H9 (cell line): ENCODE measurements at regions not wholly inside any gene's neighbourhood (a gene's known extent, or its start where the extent isn't known, plus 50 kb on each side); places are given as distances from the start of the nearest gene placed in this dataset.

Experiments used
- DNase-seq: peaks from one replicate; pipeline ENCODE4 v3.0.0-alpha.2; 2017
- H2AFZ ChIP-seq: one replicate; pipeline ENCODE4 v1.6.1; 2013; ENCODE audit warnings: mild to moderate bottlenecking, low read length, control low read depth, moderate library complexity
- H2AK5ac ChIP-seq: 2 replicates; pipeline ENCODE4 v1.6.1; 2013; ENCODE audit warnings: low read length, control low read depth, mixed read lengths; ENCODE audit not compliant: insufficient read length
- H2BK120ac ChIP-seq: one replicate; pipeline ENCODE4 v1.6.1; 2013; ENCODE audit warnings: low read depth, mild to moderate bottlenecking, low read length, control low read depth, inconsistent platforms; ENCODE audit not compliant: poor library complexity, severe bottlenecking
- H2BK12ac ChIP-seq: 2 replicates; pipeline ENCODE4 v1.6.1; 2013; ENCODE audit warnings: low read length, control low read depth, mixed read lengths, low read depth; ENCODE audit not compliant: insufficient read length
- H2BK15ac ChIP-seq: 2 replicates; pipeline ENCODE4 v1.6.1; 2013; ENCODE audit warnings: low read depth, low read length, control low read depth
- H2BK20ac ChIP-seq: one replicate; pipeline ENCODE4 v1.6.1; 2013; ENCODE audit warnings: low read depth, mild to moderate bottlenecking, low read length, control low read depth, inconsistent platforms; ENCODE audit not compliant: poor library complexity, severe bottlenecking
- H2BK5ac ChIP-seq: 2 replicates; pipeline ENCODE4 v1.6.1; 2013; ENCODE audit warnings: low read length, control low read depth, mixed read lengths; ENCODE audit not compliant: insufficient read length
- H3K14ac ChIP-seq: 2 replicates; pipeline ENCODE4 v1.6.1; 2013; ENCODE audit warnings: low read length, control low read depth; ENCODE audit not compliant: insufficient read depth
- H3K18ac ChIP-seq: 2 replicates; pipeline ENCODE4 v1.6.1; 2013; ENCODE audit warnings: low read depth, mild to moderate bottlenecking, mixed read lengths, low read length, control low read depth; ENCODE audit not compliant: insufficient read length
- H3K23ac ChIP-seq: 2 replicates; pipeline ENCODE4 v1.6.1; 2013; ENCODE audit warnings: low read length, control low read depth, mixed read lengths, low read depth; ENCODE audit not compliant: insufficient read length
- H3K23me2 ChIP-seq: 2 replicates; pipeline ENCODE4 v1.6.1; 2013; ENCODE audit warnings: low read depth, mild to moderate bottlenecking, mixed read lengths, low read length, control low read depth; ENCODE audit not compliant: insufficient read length, poor library complexity, severe bottlenecking
- H3K27ac ChIP-seq: 2 replicates; pipeline ENCODE4 v1.5.1; 2013; ENCODE audit warnings: low read length, control low read depth, mixed read lengths, low read depth; ENCODE audit not compliant: insufficient read length
- H3K27me3 ChIP-seq: 2 replicates; pipeline ENCODE4 v1.6.1; 2013; ENCODE audit warnings: low read length, control low read depth, inconsistent platforms; ENCODE audit not compliant: insufficient read depth
- H3K4ac ChIP-seq: 2 replicates; pipeline ENCODE4 v1.6.1; 2013; ENCODE audit warnings: low read depth, mild to moderate bottlenecking, control low read depth, inconsistent platforms, low read length, moderate library complexity
- H3K4me1 ChIP-seq: 2 replicates; pipeline ENCODE4 v1.6.1; 2013; ENCODE audit warnings: low read length, control low read depth, inconsistent platforms; ENCODE audit not compliant: insufficient read depth
- H3K4me2 ChIP-seq: 2 replicates; pipeline ENCODE4 v1.6.1; 2013; ENCODE audit warnings: low read length, control low read depth, mixed read lengths; ENCODE audit not compliant: insufficient read length, insufficient read depth
- H3K56ac ChIP-seq: 2 replicates; pipeline ENCODE4 v1.6.1; 2013; ENCODE audit warnings: low read depth, mild to moderate bottlenecking, mixed read lengths, low read length, control low read depth; ENCODE audit not compliant: insufficient read length
- H3K79me1 ChIP-seq: 2 replicates; pipeline ENCODE4 v1.6.1; 2013; ENCODE audit warnings: low read depth, mild to moderate bottlenecking, moderate library complexity, low read length, control low read depth, inconsistent platforms; ENCODE audit not compliant: insufficient read depth, poor library complexity, severe bottlenecking
- H3K79me2 ChIP-seq: 2 replicates; pipeline ENCODE4 v1.6.1; 2013; ENCODE audit warnings: low read length, control low read depth, inconsistent platforms; ENCODE audit not compliant: insufficient read depth
- H3K9ac ChIP-seq: 2 replicates; pipeline ENCODE4 v1.6.1; 2013; ENCODE audit warnings: low read length, control low read depth, mixed read lengths; ENCODE audit not compliant: insufficient read length; ENCODE audit errors: extremely low read depth
- H3K9me3 ChIP-seq: one replicate; pipeline ENCODE4 v1.6.1; 2013; ENCODE audit warnings: low read depth, low read length, inconsistent platforms; ENCODE audit not compliant: control insufficient read depth
- H3T11ph ChIP-seq: one replicate; pipeline ENCODE4 v1.6.1; 2013; ENCODE audit warnings: mild to moderate bottlenecking, low read length, control low read depth, inconsistent platforms
- H4K20me1 ChIP-seq: one replicate; pipeline ENCODE4 v1.6.1; 2013; ENCODE audit not compliant: control insufficient read depth, insufficient read length, insufficient read depth
- H4K5ac ChIP-seq: 2 replicates; pipeline ENCODE4 v1.6.1; 2013; ENCODE audit warnings: low read depth, mild to moderate bottlenecking, mixed read lengths, low read length, control low read depth; ENCODE audit not compliant: insufficient read length
- H4K8ac ChIP-seq: replicated peaks from 2 replicates; pipeline ENCODE4 v1.6.1; 2013; ENCODE audit warnings: low read length, control low read depth, mixed read lengths, low read depth; ENCODE audit not compliant: insufficient read length
- H4K91ac ChIP-seq: 2 replicates; pipeline ENCODE4 v1.6.1; 2013; ENCODE audit warnings: low read depth, mild to moderate bottlenecking, moderate library complexity, mixed read lengths, low read length, control low read depth; ENCODE audit not compliant: insufficient read length
- H3K27ac Mint-ChIP-seq, 3 experiments: 2 replicates in 2 of 3; 3 replicates in 1 of 3; pipeline ENCODE4 v1.8.0; 2020 to 2021; ENCODE audit warnings: mixed read lengths in 3 of 3, mild to moderate bottlenecking in 1 of 3, moderate library complexity in 1 of 3
- H3K27me3 Mint-ChIP-seq: 2 replicates; pipeline ENCODE4 v1.8.0; 2021; ENCODE audit warnings: low read depth, mild to moderate bottlenecking, moderate library complexity, mixed read lengths
- H3K36me3 Mint-ChIP-seq, 3 experiments: 2 replicates in 2 of 3; 3 replicates in 1 of 3; pipeline ENCODE4 v1.8.0; 2020 to 2021; ENCODE audit warnings: low read depth in 3 of 3, mixed read lengths in 3 of 3; ENCODE audit not compliant: insufficient read depth in 1 of 3
- H3K4me1 Mint-ChIP-seq, 2 experiments: 2 replicates each; pipeline ENCODE4 v1.8.0; 2020; ENCODE audit warnings: mixed read lengths in 2 of 2
- H3K4me3 Mint-ChIP-seq, 2 experiments: 2 replicates in 1 of 2; 3 replicates in 1 of 2; pipeline ENCODE4 v1.8.0; 2020 to 2021; ENCODE audit warnings: mild to moderate bottlenecking in 2 of 2, mixed read lengths in 2 of 2, moderate library complexity in 1 of 2
- H3K9me3 Mint-ChIP-seq, 2 experiments: 2 replicates in 1 of 2; 3 replicates in 1 of 2; pipeline ENCODE4 v1.8.0; 2020; ENCODE audit warnings: mild to moderate bottlenecking in 2 of 2, mixed read lengths in 2 of 2, moderate library complexity in 1 of 2
- WGBS: extraction: QIAGEN DNeasy Blood & Tissue Kit; methylation state at CpG from one replicate; pipeline ENCODE4 v1.1.7; 2013; ENCODE audit warnings: missing lambda C conversion rate, low lambda C conversion rate, mixed read lengths; ENCODE audit not compliant: insufficient read length; ENCODE audit errors: extremely low coverage; 5-methylcytosine and 5-hydroxymethylcytosine counted together
- TF ChIP-seq, protein P1 (sequence below): fragments of 200-600 bp; sonication (generic); conservative IDR thresholded peaks from 3 replicates; pipeline ENCODE4 v1.8.0; 2021; ENCODE audit warnings: antibody characterized with exemption, mild to moderate bottlenecking

DNA sequence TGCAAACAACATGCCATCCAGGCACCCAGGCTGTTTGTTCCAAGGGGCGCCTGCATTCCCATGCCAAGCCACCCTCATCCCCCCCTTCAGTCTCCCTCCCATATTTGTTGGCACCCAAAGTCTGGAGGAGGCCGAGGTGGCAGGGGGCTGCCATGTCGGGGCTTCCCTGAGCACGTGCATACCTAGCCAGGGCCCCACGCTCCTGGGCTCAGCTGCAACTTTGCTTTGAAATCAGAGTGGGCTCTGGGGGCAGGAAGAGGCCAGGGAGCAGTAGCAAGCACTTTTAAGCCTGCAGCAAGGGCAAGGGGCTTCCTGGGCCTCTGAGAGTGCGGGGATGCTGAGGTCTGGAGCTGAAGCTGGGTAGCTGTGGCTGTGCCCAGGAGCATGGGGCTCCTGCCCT is 655.9 kb upstream of the EYS start:
- no peak overlapping the region for H3K27ac Mint-ChIP-seq
- WGBS: no CpG with 5 or more reads among the region's 6 CpGs
- no peaks in the 10 kb centered on the region for H3K79me2 ChIP-seq

More for the DNA sequence above, 655.9 kb upstream of the EYS start:
- no peak overlapping the region for H3T11ph ChIP-seq
- H3K4ac ChIP-seq: no peak overlapping the region
- H4K8ac ChIP-seq: no peak overlapping the region
- H4K5ac ChIP-seq: no peak overlapping the region
- H4K91ac ChIP-seq: no peak overlapping the region
- no peaks in the 10 kb centered on the region for H3K79me1 ChIP-seq
- no peaks in the 10 kb centered on the region for H3K27me3 ChIP-seq
- no peak overlapping the region for H2BK5ac ChIP-seq
- no peak overlapping the region for H3K18ac ChIP-seq
- no peak overlapping the region for H3K23ac ChIP-seq
- H2AK5ac ChIP-seq: no peak overlapping the region
- H2BK120ac ChIP-seq: no peak overlapping the region
- H3K27ac ChIP-seq: no peak overlapping the region
- H3K14ac ChIP-seq: no peak overlapping the region
- H3K23me2 ChIP-seq: no peaks in the 10 kb centered on the region
- no peaks in the 10 kb centered on the region for H3K9me3 ChIP-seq
- no peak overlapping the region for H3K9ac ChIP-seq
- no peak overlapping the region for H3K4me2 ChIP-seq
- no peak for DNase-seq
- H2AFZ ChIP-seq: no peak overlapping the region
- no peak overlapping the region for H2BK20ac ChIP-seq
- H2BK15ac ChIP-seq: no peak overlapping the region
- no peak overlapping the region for H3K4me3 Mint-ChIP-seq
- peaks cover 22% of the 10 kb centered on the region for H3K27me3 Mint-ChIP-seq
- H3K56ac ChIP-seq: no peak overlapping the region
- H3K4me1 Mint-ChIP-seq: peaks cover 0 to under 1% of the 10 kb centered on the region in 2 experiments; a peak in 1 of 4 replicates
- peaks cover 0 to 2% (median 0%) of the 10 kb centered on the region in 3 experiments; a peak in 2 of 7 replicates for H3K36me3 Mint-ChIP-seq
- H4K20me1 ChIP-seq: no peaks in the 10 kb centered on the region
- peaks cover 0 to 6% of the 10 kb centered on the region in 2 experiments; a peak in 1 of 5 replicates for H3K9me3 Mint-ChIP-seq
- TF ChIP-seq, protein P1, sequence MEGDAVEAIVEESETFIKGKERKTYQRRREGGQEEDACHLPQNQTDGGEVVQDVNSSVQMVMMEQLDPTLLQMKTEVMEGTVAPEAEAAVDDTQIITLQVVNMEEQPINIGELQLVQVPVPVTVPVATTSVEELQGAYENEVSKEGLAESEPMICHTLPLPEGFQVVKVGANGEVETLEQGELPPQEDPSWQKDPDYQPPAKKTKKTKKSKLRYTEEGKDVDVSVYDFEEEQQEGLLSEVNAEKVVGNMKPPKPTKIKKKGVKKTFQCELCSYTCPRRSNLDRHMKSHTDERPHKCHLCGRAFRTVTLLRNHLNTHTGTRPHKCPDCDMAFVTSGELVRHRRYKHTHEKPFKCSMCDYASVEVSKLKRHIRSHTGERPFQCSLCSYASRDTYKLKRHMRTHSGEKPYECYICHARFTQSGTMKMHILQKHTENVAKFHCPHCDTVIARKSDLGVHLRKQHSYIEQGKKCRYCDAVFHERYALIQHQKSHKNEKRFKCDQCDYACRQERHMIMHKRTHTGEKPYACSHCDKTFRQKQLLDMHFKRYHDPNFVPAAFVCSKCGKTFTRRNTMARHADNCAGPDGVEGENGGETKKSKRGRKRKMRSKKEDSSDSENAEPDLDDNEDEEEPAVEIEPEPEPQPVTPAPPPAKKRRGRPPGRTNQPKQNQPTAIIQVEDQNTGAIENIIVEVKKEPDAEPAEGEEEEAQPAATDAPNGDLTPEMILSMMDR: no peak
- no peak overlapping the region for H2BK12ac ChIP-seq
- no peaks in the 10 kb centered on the region for H3K4me1 ChIP-seq
